ENCODE measurements at regions not wholly inside any gene's neighbourhood (a gene's known extent, or its start where the extent isn't known, plus 50 kb on each side); places are given as distances from the start of the nearest gene placed in this dataset.

GRCh38 chr12:9364224-9365176, 156.3 kb upstream of the PZP start:
- TF ChIP-seq EED (CRISPR knock-in tag; IDR thresholded peaks at IDR 0.05) (no peak), ETV5 (CRISPR knock-in tag; IDR thresholded peaks at IDR 0.05; ENCODE audit: borderline replicate concordance) (no peak), TOE1 (CRISPR knock-in tag; IDR thresholded peaks at IDR 0.05) (no peak)
